ENCODE measurements at regions not wholly inside any gene's neighbourhood (a gene's known extent, or its start where the extent isn't known, plus 50 kb on each side); places are given as distances from the start of the nearest gene placed in this dataset. TPM values are rescaled to one million over a fixed set of nuclear protein-coding genes. Genes with fewer than 3 reads are reported as not detected.

DNA sequence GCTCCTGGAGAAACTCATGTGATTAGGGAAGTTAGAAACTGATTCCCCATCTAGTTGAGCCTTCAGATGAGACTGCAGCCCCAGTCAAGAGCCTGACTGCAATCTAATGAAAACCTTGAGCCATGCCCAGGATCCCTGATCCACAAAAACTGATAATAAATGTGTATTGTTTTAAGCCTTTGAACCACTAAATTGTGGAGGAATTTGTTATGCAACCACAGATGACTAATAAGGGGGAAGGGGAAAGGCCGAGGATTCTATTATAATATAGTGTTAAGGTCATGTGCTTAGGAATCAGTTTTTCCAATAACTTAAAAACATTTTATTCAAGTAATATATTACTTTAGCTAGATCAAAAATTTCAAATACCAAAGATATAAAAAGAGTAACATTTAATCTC lies 52.8 kb upstream of the USP25 start:
- TF ChIP-seq, protein P1, sequence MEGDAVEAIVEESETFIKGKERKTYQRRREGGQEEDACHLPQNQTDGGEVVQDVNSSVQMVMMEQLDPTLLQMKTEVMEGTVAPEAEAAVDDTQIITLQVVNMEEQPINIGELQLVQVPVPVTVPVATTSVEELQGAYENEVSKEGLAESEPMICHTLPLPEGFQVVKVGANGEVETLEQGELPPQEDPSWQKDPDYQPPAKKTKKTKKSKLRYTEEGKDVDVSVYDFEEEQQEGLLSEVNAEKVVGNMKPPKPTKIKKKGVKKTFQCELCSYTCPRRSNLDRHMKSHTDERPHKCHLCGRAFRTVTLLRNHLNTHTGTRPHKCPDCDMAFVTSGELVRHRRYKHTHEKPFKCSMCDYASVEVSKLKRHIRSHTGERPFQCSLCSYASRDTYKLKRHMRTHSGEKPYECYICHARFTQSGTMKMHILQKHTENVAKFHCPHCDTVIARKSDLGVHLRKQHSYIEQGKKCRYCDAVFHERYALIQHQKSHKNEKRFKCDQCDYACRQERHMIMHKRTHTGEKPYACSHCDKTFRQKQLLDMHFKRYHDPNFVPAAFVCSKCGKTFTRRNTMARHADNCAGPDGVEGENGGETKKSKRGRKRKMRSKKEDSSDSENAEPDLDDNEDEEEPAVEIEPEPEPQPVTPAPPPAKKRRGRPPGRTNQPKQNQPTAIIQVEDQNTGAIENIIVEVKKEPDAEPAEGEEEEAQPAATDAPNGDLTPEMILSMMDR (IDR thresholded peaks at IDR 0.05; ENCODE audit: control extremely low read depth, extremely low read depth) = no peak
- no peak overlapping the region for H3K4me3 ChIP-seq
- DNase-seq = no peak
- H3K27ac ChIP-seq (ENCODE audit: low read depth in 1 of 2, low read length in 1 of 2) = no peak overlapping the region
- no peak for ATAC-seq (ENCODE audit: insufficient read depth, low FRiP score)
- no peaks in the 10 kb centered on the region for H3K9me3 ChIP-seq (ENCODE audit: control insufficient read depth in 4 of 4, insufficient read depth in 3 of 4, low read length in 3 of 4)
- no peaks in the 10 kb centered on the region for H3K4me1 ChIP-seq (ENCODE audit: control insufficient read depth in 5 of 5, insufficient read depth in 5 of 5, low read length in 5 of 5)
- H3K36me3 ChIP-seq (ENCODE audit: control insufficient read depth in 4 of 4, insufficient read depth in 4 of 4, low read length in 4 of 4) = no peaks in the 10 kb centered on the region
- H3K9ac ChIP-seq (ENCODE audit: insufficient read depth in 1 of 2, low read length in 2 of 2) = no peak overlapping the region
- H3K27me3 ChIP-seq (ENCODE audit: control insufficient read depth in 3 of 3, insufficient read depth in 3 of 3, low read length in 2 of 3) = no peaks in the 10 kb centered on the region
- 73 to 83% methylated on average over 1 of the region's 1 CpG for WGBS, 2 donors

DNA sequence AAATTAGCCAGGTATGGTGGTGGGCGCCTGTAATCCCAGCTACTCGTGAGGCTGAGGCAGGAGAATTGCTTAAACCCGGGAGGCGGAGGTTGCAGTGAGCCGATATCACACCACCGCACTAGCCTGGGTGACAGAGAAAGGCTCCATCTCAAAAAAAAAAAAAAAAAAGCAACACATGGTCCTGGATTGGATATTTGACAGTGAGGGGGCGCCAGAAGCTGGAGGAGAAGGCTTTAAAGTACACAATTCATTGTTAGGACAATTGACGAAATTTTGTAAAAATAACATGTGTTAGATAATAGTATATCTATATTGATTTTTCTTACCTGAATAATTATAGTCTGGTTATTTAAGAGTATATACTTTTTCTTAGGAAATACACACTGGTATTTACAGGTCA lies 50.2 kb upstream of the USP25 start:
- Histone ChIP-seq H3K27ac (ENCODE audit: low read depth in 1 of 2, low read length in 1 of 2) (no peak overlapping the region), H3K9me3 (ENCODE audit: control insufficient read depth in 4 of 4, insufficient read depth in 3 of 4, low read length in 3 of 4) (no peaks in the 10 kb centered on the region), H3K4me1 (ENCODE audit: control insufficient read depth in 5 of 5, insufficient read depth in 5 of 5, low read length in 5 of 5) (peaks cover 0 to 5% (median 0%) of the 10 kb centered on the region in 5 donors), H3K27me3 (ENCODE audit: control insufficient read depth in 3 of 3, insufficient read depth in 3 of 3, low read length in 2 of 3) (no peaks in the 10 kb centered on the region), H3K9ac (ENCODE audit: insufficient read depth in 1 of 2, low read length in 2 of 2) (no peak overlapping the region), H3K36me3 (ENCODE audit: control insufficient read depth in 4 of 4, insufficient read depth in 4 of 4, low read length in 4 of 4) (no peaks in the 10 kb centered on the region), H3K4me3 (no peak overlapping the region)
- 90 to 96% methylated on average over 8 of the region's 8 CpGs for WGBS, 2 donors
- ATAC-seq (ENCODE audit: insufficient read depth, low FRiP score) (no peak), DNase-seq (no peak)
- TF ChIP-seq, protein P1 (IDR thresholded peaks at IDR 0.05; ENCODE audit: control extremely low read depth, extremely low read depth) = no peak

Small RNA genes in the stretch of these regions (small RNA-seq; reads per million reads assigned to genes)
- gene AF246928.1 (ENCODE audit: low replicate concordance) (not detected), gene CYCSP42 (ENCODE audit: low replicate concordance) (not detected), gene RNU6-1326P (ENCODE audit: low replicate concordance) (not detected)

Measured in lung (tissue), 12 donors.